HG03342 (cell line): ENCODE measurements at regions not wholly inside any gene's neighbourhood (a gene's known extent, or its start where the extent isn't known, plus 50 kb on each side); places are given as distances from the start of the nearest gene placed in this dataset.
"Not testable (repeated sequence)": the region's sequence is repeated elsewhere in the genome, so short reads cannot be mapped to it uniquely, and the experiment has no call there.

ENCODE experiments used
- ATAC-seq: cut with Tn5 transposase; IDR thresholded peaks from one replicate; pipeline ENCODE4 v1.9.1; 2021; ENCODE audit warnings: mild to moderate bottlenecking, moderate library complexity; ENCODE audit not compliant: unreplicated experiment

DNA sequence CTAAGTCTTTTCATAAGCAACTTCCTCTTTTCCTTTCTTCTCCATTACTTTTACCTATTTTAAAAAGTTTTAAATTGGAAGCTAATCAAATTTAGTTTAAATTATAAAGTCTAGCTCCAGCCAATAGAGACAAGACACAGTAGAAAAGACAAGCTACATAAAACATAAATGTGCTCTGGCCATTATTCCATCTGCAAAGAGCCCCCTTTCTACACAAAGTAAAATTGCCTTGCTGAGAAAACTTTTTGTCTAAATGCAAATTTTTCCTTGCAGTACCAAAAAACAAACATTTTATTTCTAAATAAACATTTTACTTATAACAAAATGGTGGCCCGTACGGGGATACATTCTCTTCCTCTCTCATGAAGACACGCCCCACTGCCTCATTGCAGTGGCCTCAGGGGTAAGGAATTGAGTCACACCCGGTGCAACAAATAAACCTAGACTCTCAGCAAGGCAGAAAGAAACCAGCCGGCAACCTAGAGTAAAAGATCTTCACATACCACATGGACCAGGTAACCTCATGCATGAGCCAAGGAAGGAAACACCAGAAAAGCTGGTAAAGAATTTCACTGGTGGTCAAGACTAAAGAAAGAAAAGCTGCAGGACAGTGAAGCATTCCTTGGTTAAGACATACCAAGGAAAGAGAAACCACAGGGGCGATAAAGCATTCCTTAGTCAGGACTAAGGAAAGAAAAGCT lies 71.6 kb upstream of the ZNF746 start:
- no peak for ATAC-seq

DNA sequence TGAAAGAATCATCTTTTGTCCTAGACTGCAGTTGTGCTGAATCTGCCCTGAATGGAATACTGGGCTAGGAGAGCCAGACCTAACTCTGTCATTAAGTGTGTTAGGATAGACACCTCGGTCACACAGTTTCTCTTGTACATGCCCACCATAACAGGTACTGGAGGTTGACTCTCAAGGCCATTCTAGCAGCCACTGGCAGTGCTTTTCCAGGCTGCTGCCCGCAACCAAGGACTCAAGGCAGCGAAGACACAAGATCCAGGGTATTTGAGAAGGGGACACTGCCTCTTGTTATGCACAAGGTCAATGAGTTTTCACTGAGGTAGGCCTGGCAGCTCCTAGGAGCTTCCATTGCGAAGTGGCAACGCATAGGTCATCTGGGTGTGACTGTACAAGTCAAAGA lies 70.6 kb upstream of the ZNF746 start:
- no peak for ATAC-seq

DNA sequence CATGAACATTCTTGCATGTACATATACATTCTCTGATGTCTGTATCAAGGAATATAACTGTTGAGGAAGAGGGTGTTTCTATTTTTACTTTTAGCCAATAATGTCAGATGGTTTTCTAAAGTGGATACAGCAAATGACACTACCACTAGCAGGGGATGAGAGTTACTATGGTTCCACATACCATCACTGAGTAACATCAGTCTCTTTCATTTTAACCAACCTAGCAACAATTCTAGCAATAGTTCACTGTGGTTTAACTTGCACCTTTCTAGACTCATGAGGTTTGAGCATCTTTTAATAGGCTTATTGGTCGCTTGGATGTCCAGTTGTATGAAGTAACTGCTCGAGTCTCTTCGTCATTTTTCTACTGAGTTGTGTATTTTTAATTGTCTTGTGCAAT lies 68.5 kb upstream of the ZNF746 start:
- no peak for ATAC-seq

DNA sequence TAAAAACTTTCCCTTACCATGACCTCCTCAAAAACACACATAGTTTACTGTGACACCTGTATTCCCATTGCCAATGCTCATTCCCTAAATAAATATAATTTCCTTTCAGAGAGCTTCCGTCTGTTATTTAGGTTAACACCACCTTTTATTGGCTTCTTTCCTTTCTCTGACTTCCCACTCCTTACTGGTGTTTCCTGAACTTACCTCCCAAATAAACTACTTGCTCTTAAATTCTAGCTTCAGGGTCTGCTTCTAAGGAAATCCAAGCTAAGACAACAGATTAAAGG lies 67.4 kb upstream of the ZNF746 start:
- ATAC-seq = no peak

DNA sequence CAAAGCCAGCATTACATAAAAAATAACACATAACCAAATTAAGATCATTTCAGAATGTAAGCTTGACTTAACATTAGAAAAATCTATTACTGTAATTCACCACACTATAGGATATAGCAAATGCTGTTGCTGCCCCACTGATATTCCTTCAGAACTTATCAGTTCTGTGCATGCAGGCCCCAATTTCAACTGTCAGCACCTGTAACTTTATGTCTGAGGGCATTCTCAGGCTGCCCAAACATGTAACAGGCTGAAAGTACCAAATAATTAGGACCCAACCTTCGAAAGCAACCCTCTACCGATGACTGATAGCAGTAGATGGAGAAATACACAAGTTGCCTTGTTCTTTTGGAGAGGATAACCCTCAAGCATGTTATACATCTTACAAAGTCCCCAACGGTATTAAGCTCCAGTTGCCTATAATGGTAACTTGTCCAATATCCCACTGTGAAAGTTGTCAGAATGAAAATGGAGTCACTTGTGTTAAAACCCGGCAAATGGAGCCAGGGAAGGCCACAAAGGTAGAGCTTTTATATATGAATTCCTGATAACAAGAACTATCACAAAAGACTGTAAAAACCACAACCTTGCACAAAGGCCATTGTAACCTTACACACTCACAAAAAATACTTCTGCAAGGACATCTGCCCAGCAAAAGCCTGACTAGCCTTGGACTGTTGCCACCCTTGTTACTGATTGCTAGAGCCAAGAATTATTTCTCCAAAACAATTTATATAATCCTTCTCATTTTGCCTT lies 66.9 kb upstream of the ZNF746 start:
- ATAC-seq = no peak

DNA sequence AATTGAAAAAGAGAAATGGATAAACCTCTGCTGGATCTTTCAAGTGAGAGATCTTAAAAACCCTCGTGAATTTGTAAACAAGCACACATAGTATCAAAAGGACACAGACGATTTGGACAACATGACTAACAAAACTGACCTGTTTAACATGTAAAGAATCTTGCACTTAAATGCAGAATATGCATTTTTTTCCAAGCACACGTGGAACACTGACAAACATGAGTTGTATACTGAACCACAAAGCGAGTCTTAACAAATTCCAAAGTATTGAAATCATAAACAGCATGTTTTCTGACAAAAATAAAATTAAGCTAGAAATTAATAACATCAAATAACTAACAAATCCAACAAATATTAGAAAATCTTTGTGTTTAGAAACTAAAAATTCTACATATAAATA lies 65.0 kb upstream of the ZNF746 start:
- no peak for ATAC-seq

DNA sequence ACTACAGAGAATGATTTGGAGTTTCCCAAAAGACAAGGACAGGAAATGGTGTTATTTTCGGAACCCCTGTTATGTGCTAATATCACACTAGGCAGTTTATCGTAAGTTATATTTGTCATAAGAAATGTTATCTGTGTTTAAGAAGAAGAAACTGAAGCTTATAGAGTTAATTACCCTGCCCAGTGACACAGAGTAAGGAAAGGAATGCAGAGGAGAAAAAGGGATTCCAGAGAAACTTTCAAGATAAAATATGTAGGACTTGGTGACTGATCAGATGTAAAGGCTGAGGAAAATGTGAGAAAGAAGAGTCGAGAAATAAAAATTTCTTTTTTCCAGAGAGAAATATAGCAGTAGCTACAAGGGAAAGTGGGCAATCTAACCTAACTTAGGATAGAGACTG lies 63.5 kb upstream of the ZNF746 start:
- no peak for ATAC-seq

DNA sequence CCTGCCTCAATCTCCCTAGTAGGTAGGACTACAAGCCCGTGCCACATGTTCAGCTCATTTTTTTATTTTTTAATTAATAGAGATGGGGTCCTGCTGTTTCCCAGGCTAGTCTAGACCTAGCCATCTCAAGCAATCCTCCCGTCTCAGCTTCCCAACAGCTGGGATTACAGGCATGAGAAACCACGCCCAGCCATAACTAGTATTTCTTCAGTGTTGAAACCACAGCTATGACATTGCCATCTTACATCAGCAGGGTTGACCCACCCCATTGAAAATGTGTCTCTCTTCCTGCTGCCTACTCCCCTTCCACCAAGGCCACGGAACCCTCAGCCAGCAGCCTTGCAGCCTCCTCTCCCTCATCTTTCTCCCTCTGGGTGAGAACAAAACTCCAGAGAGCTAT lies 62.1 kb upstream of the ZNF746 start:
- ATAC-seq = no peak

DNA sequence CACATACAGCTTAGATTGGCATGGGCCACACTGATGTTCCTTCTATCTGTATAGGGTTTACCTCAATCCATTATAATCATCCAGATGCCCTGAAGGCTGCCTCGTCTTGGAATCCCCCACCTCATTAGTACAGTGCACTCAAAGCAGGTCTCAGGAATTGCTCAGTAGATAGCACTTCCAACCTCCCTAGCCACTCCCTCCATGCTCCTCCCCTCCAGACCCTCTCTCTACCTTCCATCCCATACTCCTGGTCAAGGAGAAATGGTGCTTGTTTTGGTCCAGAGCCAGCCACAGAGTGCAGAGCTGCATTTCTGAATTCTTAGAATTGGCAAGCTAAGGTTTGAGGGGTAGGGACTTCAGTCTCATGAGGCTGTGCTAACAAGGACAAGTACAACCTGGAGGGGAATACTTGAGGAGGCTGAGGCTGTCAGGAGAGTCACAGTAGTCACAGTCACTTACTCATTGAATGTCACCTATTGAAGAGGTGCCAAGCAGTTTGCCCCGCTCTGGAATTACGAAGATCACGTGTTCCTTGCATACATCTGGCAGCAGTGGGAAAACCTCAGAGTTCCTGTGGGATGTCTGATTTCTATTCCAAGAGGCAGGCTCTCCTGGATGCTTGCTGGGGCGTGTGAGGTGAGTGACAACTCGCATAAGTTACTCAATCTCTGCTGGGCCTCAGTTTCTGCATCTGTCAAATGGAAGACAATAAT lies 60.7 kb upstream of the ZNF746 start:
- ATAC-seq = no peak

DNA sequence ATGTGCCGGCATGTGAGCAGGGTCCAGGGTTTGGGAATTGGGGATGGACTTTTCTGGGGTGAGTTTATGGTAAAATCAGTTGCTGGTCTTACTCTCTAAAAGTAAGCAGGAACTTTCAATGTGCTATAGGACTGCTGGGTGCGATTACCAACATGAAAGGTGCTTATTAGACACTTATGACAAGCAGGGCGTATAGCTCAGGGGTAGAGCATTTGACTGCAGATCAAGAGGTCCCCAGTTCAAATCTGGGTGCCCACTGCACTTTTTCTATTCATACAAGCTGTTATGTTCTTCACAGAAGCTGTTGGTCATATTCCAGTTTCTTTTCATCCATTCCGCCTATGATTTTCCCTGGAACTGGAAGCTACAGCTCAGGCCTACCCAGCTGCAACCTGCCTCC lies 58.9 kb upstream of the ZNF746 start:
- not testable (repeated sequence) for ATAC-seq

DNA sequence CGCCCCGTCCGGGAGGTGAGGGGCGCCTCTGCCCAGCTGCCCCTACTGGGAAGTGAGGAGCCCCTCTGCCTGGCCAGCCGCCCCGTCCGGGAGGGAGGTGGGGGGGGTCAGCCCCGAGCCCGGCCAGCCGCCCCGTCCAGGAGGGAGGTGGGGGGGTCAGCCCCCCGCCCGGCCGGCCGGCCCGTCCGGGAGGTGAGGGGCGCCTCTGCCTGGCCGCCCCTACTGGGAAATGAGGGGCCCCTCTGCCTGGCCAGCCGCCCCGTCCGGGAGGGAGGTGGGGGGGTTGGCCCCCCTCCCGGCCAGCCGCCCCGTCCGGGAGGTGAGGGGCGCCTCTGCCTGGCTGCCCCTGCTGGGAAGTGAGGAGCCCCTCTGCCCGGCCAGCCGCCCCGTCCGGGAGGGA lies 57.2 kb upstream of the ZNF746 start:
- not testable (repeated sequence) for ATAC-seq

DNA sequence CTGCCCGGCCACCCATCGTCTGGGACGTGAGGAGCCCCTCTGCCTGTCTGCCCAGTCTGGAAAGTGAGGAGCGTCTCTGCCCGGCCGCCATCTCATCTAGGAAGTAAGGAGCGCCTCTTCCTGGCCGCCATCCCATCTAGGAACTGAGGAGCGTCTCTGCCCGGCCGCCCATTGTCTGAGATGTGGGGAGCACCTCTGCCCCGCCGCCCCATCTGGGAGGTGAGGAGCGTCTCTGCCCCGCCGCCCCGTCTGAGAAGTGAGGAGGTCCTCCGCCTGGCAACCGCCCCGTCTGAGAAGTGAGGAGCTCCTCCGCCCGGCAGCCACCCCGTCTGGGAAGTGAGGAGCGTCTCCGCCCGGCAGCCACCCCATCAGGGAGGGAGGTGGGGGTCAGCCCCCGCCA lies 56.4 kb upstream of the ZNF746 start:
- ATAC-seq = not testable (repeated sequence)

DNA sequence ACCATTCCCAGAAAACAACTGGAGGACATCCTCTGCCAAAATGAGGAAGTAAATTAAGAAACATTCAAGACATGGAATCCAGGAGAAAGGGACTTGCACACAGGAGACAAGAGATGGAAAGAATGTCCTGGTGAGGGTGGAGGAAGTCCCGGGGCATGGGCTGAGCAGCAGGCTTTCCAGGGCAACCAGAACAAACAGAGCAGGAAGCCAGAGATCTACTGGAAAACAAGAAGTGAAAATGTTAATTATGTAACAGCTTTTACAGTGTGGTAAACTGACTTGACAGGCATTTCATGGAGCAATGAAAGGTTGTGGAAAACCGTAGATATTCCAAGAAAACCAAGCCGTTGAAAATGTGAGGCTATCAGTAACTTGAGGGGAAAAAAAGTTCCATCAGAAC lies 55.2 kb upstream of the ZNF746 start:
- ATAC-seq = no peak
